ENCODE measurements at regions not wholly inside any gene's neighbourhood (a gene's known extent, or its start where the extent isn't known, plus 50 kb on each side); places are given as distances from the start of the nearest gene placed in this dataset.

GRCh38 chr1:208747979-208748378 is 503.8 kb upstream of the PLXNA2 start:
- no peaks in the 10 kb centered on the region for H3K27me3 ChIP-seq
- no peak overlapping the region for H3K4me3 ChIP-seq
- WGBS = 45% methylated on average over 6 of the region's 6 CpGs
- H3K27ac ChIP-seq (replicated peaks in 1 of 4) = no peak overlapping the region
- no peak for DNase-seq (ENCODE audit: extremely low spot score)
- intact Hi-C loops (cut with DNase I) = no loop called here
- no peak for TF ChIP-seq POLR2A (IDR thresholded peaks at IDR 0.05; ENCODE audit: low read depth)
- no peak for TF ChIP-seq EP300 (IDR thresholded peaks at IDR 0.05)
- no peak for TF ChIP-seq POLR2AphosphoS5 (IDR thresholded peaks at IDR 0.05)
- TF ChIP-seq CTCF (IDR thresholded peaks at IDR 0.05) = no peak
- no peaks in the 10 kb centered on the region for H3K9me3 ChIP-seq
- no peaks in the 10 kb centered on the region for H3K4me1 ChIP-seq
- H3K36me3 ChIP-seq = no peaks in the 10 kb centered on the region

GRCh38 chr1:208748387-208749165 is 504.4 kb upstream of the PLXNA2 start:
- Histone ChIP-seq H3K9me3 (no peaks in the 10 kb centered on the region), H3K27me3 (no peaks in the 10 kb centered on the region), H3K4me3 (no peak overlapping the region), H3K36me3 (no peaks in the 10 kb centered on the region), H3K27ac (replicated peaks in 1 of 4) (no peak overlapping the region), H3K4me1 (no peaks in the 10 kb centered on the region)
- no peak for DNase-seq (ENCODE audit: extremely low spot score)
- WGBS = 76% methylated on average over 6 of the region's 6 CpGs
- intact Hi-C loops (cut with DNase I) = no loop called here
- no peak for TF ChIP-seq POLR2A (IDR thresholded peaks at IDR 0.05; ENCODE audit: low read depth)

- Histone ChIP-seq H3K36me3 (no peaks in the 10 kb centered on the region), H3K9me3 (no peaks in the 10 kb centered on the region), H3K4me1 (no peaks in the 10 kb centered on the region), H3K27me3 (no peaks in the 10 kb centered on the region), H3K27ac (replicated peaks in 1 of 4) (no peak overlapping the region), H3K4me3 (no peak overlapping the region)
- DNase-seq (ENCODE audit: extremely low spot score) = no peak
- WGBS = 73% methylated on average over 5 of the region's 6 CpGs
- intact Hi-C loops (cut with DNase I) = no loop called here
- TF ChIP-seq POLR2A (IDR thresholded peaks at IDR 0.05; ENCODE audit: low read depth) = no peak
- no peak for TF ChIP-seq CTCF (IDR thresholded peaks at IDR 0.05)
- TF ChIP-seq EP300 (IDR thresholded peaks at IDR 0.05) = no peak
- TF ChIP-seq POLR2AphosphoS5 (IDR thresholded peaks at IDR 0.05) = no peak
Observed at GRCh38 chr1:208756339-208756981, 512.3 kb upstream of the PLXNA2 start.

- WGBS = 86% methylated on average over 1 of the region's 1 CpG
- TF ChIP-seq EP300 (IDR thresholded peaks at IDR 0.05) = no peak
- TF ChIP-seq POLR2A (IDR thresholded peaks at IDR 0.05; ENCODE audit: low read depth) = no peak
- no peak for TF ChIP-seq POLR2AphosphoS5 (IDR thresholded peaks at IDR 0.05)
- TF ChIP-seq CTCF (IDR thresholded peaks at IDR 0.05) = no peak
- H3K4me3 ChIP-seq = no peak overlapping the region
- H3K9me3 ChIP-seq = no peaks in the 10 kb centered on the region
- DNase-seq (ENCODE audit: extremely low spot score) = no peak
- intact Hi-C loops (cut with DNase I) = no loop called here
- no peak overlapping the region for H3K27ac ChIP-seq (replicated peaks in 1 of 4)
- H3K27me3 ChIP-seq = no peaks in the 10 kb centered on the region
- no peaks in the 10 kb centered on the region for H3K36me3 ChIP-seq
- H3K4me1 ChIP-seq = no peaks in the 10 kb centered on the region
Observed at GRCh38 chr1:208757846-208758245, 513.7 kb upstream of the PLXNA2 start.

GRCh38 chr1:208759255-208759654 is 515.1 kb upstream of the PLXNA2 start:
- intact Hi-C loops (cut with DNase I) = no loop called here
- Histone ChIP-seq H3K36me3 (no peaks in the 10 kb centered on the region), H3K27me3 (no peaks in the 10 kb centered on the region), H3K4me3 (no peak overlapping the region), H3K9me3 (no peaks in the 10 kb centered on the region), H3K4me1 (no peaks in the 10 kb centered on the region), H3K27ac (replicated peaks in 1 of 4) (no peak overlapping the region)
- no peak for TF ChIP-seq EP300 (IDR thresholded peaks at IDR 0.05)
- TF ChIP-seq POLR2A (IDR thresholded peaks at IDR 0.05; ENCODE audit: low read depth) = no peak
- no peak for TF ChIP-seq POLR2AphosphoS5 (IDR thresholded peaks at IDR 0.05)
- TF ChIP-seq CTCF (IDR thresholded peaks at IDR 0.05) = no peak
- DNase-seq (ENCODE audit: extremely low spot score) = no peak
